D721Med (cell line): ENCODE measurements at regions not wholly inside any gene's neighbourhood (a gene's known extent, or its start where the extent isn't known, plus 50 kb on each side); places are given as distances from the start of the nearest gene placed in this dataset.
A peak's percentile ranks its signal among the peaks of the same experiment; 100 is the strongest.

Experiments used
- DNase-seq: peaks from one replicate; pipeline ENCODE4 v3.0.0; 2011; ENCODE audit warnings: low spot score; ENCODE audit not compliant: insufficient read length
- FAIRE-seq: peaks from 2 replicates; lab custom pipeline; 2011; peaks lifted over from hg19 to GRCh38; lab: Jason Lieb, UNC
- CTCF ChIP-seq: IDR thresholded peaks from 2 replicates; pipeline ENCODE4 v1.5.1; 2012; ENCODE audit warnings: mild to moderate bottlenecking, control low read depth; ENCODE audit not compliant: insufficient read depth; ENCODE audit errors: missing control alignments

- peak; percentile 89 for FAIRE-seq
- no peak for TF ChIP-seq CTCF
- DNase-seq, result peak; percentile 28
Observed at GRCh38 chr14:61602003-61602732, 93.1 kb upstream of the HIF1A start.

GRCh38 chr14:61602733-61603077 is 92.6 kb upstream of the HIF1A start:
- peak; percentile 46 for FAIRE-seq
- TF ChIP-seq CTCF, result no peak
- DNase-seq, result no peak

GRCh38 chr14:61603736-61604135 is 91.6 kb upstream of the HIF1A start:
- FAIRE-seq, result no peak
- no peak for DNase-seq
- TF ChIP-seq CTCF, result no peak

- DNase-seq (no peak), FAIRE-seq (no peak)
- TF ChIP-seq CTCF, result no peak
Observed at GRCh38 chr14:61607570-61608244, 87.6 kb upstream of the HIF1A start.

GRCh38 chr14:61608245-61609165 is 86.8 kb upstream of the HIF1A start:
- FAIRE-seq (no peak), DNase-seq (no peak)
- no peak for TF ChIP-seq CTCF

GRCh38 chr14:61609191-61609843 is 86.0 kb upstream of the HIF1A start:
- TF ChIP-seq CTCF, result no peak
- no peak for FAIRE-seq
- DNase-seq, result no peak
